ENCODE measurements at regions not wholly inside any gene's neighbourhood (a gene's known extent, or its start where the extent isn't known, plus 50 kb on each side); places are given as distances from the start of the nearest gene placed in this dataset.

- TF ChIP-seq, protein P1, sequence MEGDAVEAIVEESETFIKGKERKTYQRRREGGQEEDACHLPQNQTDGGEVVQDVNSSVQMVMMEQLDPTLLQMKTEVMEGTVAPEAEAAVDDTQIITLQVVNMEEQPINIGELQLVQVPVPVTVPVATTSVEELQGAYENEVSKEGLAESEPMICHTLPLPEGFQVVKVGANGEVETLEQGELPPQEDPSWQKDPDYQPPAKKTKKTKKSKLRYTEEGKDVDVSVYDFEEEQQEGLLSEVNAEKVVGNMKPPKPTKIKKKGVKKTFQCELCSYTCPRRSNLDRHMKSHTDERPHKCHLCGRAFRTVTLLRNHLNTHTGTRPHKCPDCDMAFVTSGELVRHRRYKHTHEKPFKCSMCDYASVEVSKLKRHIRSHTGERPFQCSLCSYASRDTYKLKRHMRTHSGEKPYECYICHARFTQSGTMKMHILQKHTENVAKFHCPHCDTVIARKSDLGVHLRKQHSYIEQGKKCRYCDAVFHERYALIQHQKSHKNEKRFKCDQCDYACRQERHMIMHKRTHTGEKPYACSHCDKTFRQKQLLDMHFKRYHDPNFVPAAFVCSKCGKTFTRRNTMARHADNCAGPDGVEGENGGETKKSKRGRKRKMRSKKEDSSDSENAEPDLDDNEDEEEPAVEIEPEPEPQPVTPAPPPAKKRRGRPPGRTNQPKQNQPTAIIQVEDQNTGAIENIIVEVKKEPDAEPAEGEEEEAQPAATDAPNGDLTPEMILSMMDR (IDR thresholded peaks at IDR 0.05): no peak
- TF ChIP-seq POLR2A (IDR thresholded peaks at IDR 0.05): no peak
These were observed 63.0 kb upstream of the LOXL4 start for GRCh38 chr10:98330987-98331386.

Data from body of pancreas (tissue), 4 donors.